IMR-90 (cell line): ENCODE measurements at regions not wholly inside any gene's neighbourhood (a gene's known extent, or its start where the extent isn't known, plus 50 kb on each side); places are given as distances from the start of the nearest gene placed in this dataset.

Source experiments
- CEBPB ChIP-seq: IDR thresholded peaks from 2 replicates; pipeline ENCODE4 v1.6.1; 2012; ENCODE audit warnings: low read depth, low read length, improper control_type of control experiment
- CHD1 ChIP-seq: IDR thresholded peaks from 2 replicates; pipeline ENCODE4 v1.6.1; 2012; ENCODE audit warnings: low read depth, low read length, improper control_type of control experiment
- CTCF ChIP-seq: conservative IDR thresholded peaks from 2 replicates; pipeline ENCODE4 v1.5.1; 2012; ENCODE audit warnings: mild to moderate bottlenecking, low read depth, low read length, improper control_type of control experiment
- FOS ChIP-seq: fragments of 150-350 bp; IDR thresholded peaks from 2 replicates; pipeline ENCODE4 v1.6.1; 2016; ENCODE audit warnings: low read depth, low read length
- MAFK ChIP-seq: IDR thresholded peaks from 2 replicates; pipeline ENCODE4 v1.6.1; 2012; ENCODE audit warnings: low read depth, low read length, improper control_type of control experiment
- MXI1 ChIP-seq: IDR thresholded peaks from 2 replicates; pipeline ENCODE4 v1.6.1; 2012; ENCODE audit warnings: low read depth, mild to moderate bottlenecking, low read length, moderate library complexity, borderline replicate concordance
- NFE2L2 ChIP-seq: fragments of 150-350 bp; IDR thresholded peaks from 2 replicates; pipeline ENCODE4 v1.6.1; 2016; ENCODE audit warnings: low read depth, mild to moderate bottlenecking, low read length
- POLR2A ChIP-seq: IDR thresholded peaks from 2 replicates; pipeline ENCODE4 v1.6.1; 2012; ENCODE audit warnings: mild to moderate bottlenecking, low read depth, low read length
- RAD21 ChIP-seq: IDR thresholded peaks from 2 replicates; pipeline ENCODE4 v1.6.1; 2012; ENCODE audit warnings: low read length, improper control_type of control experiment
- RFX5 ChIP-seq: IDR thresholded peaks from 2 replicates; pipeline ENCODE4 v1.8.0; 2012; ENCODE audit warnings: low read depth, mild to moderate bottlenecking, low read length, moderate library complexity
- SMC3 ChIP-seq: fragments of 150-350 bp; IDR thresholded peaks from 2 replicates; pipeline ENCODE4 v1.6.1; 2016; ENCODE audit warnings: low read depth, mild to moderate bottlenecking, antibody characterized with exemption, low read length, moderate library complexity
- USF2 ChIP-seq: fragments of 150-350 bp; IDR thresholded peaks from 2 replicates; pipeline ENCODE4 v1.6.1; 2017; ENCODE audit warnings: mild to moderate bottlenecking, antibody characterized with exemption, low read length, low read depth

- no peak for TF ChIP-seq RAD21
- no peak for TF ChIP-seq CTCF
- TF ChIP-seq MAFK: no peak
- no peak for TF ChIP-seq FOS
- no peak for TF ChIP-seq POLR2A
- no peak for TF ChIP-seq SMC3
- TF ChIP-seq MXI1: no peak
- TF ChIP-seq NFE2L2: no peak
- no peak for TF ChIP-seq CEBPB
- no peak for TF ChIP-seq RFX5
- no peak for TF ChIP-seq CHD1
- TF ChIP-seq USF2: no peak
These were observed 233.4 kb downstream of the CDC5L start for GRCh38 chr6:44620922-44621321.
